Trophoblast cell (in vitro differentiated cells and primary cell): ENCODE measurements at regions not wholly inside any gene's neighbourhood (a gene's known extent, or its start where the extent isn't known, plus 50 kb on each side); places are given as distances from the start of the nearest gene placed in this dataset.

Source experiments
- DNase-seq, 2 donors: peaks; one replicate each; pipeline ENCODE4 v3.0.0-alpha.2; 2016
- H2AFZ ChIP-seq: 2 replicates; pipeline ENCODE4 v1.6.1; 2013; ENCODE audit warnings: low read length, moderate library complexity, mild to moderate bottlenecking; ENCODE audit not compliant: insufficient read depth, poor library complexity
- H2AK5ac ChIP-seq: 2 replicates; pipeline ENCODE4 v1.6.1; 2013; ENCODE audit warnings: mild to moderate bottlenecking, low read length
- H2BK120ac ChIP-seq: 2 replicates; pipeline ENCODE4 v1.6.1; 2013; ENCODE audit warnings: low read length, mild to moderate bottlenecking, moderate library complexity; ENCODE audit not compliant: insufficient read depth, poor library complexity
- H2BK12ac ChIP-seq: 2 replicates; pipeline ENCODE4 v1.6.1; 2013; ENCODE audit warnings: mild to moderate bottlenecking, low read length, moderate library complexity
- H2BK5ac ChIP-seq: 2 replicates; pipeline ENCODE4 v1.6.1; 2013; ENCODE audit warnings: low read length, low read depth, moderate library complexity, mild to moderate bottlenecking; ENCODE audit not compliant: poor library complexity
- H3K14ac ChIP-seq: 2 replicates; pipeline ENCODE4 v1.6.1; 2013; ENCODE audit warnings: mild to moderate bottlenecking, low read length
- H3K18ac ChIP-seq: 2 replicates; pipeline ENCODE4 v1.6.1; 2013; ENCODE audit warnings: mild to moderate bottlenecking, low read length
- H3K23ac ChIP-seq: 2 replicates; pipeline ENCODE4 v1.6.1; 2013; ENCODE audit warnings: low read length
- H3K27ac ChIP-seq: 2 replicates; pipeline ENCODE4 v1.5.1; 2013; ENCODE audit warnings: low read depth, mild to moderate bottlenecking, inconsistent platforms, low read length, moderate library complexity
- H3K27me3 ChIP-seq: 2 replicates; pipeline ENCODE4 v1.6.1; 2013; ENCODE audit warnings: inconsistent platforms, mild to moderate bottlenecking, low read length, moderate library complexity; ENCODE audit not compliant: insufficient read depth
- H3K36me3 ChIP-seq, 2 experiments: 1 replicate in 1 of 2; 2 replicates in 1 of 2; pipeline ENCODE4 v1.6.1; 2013; ENCODE audit warnings: low read length in 2 of 2, mild to moderate bottlenecking in 2 of 2, moderate library complexity in 1 of 2; ENCODE audit not compliant: insufficient read depth in 2 of 2, control insufficient read depth in 1 of 2
- H3K4ac ChIP-seq: 2 replicates; pipeline ENCODE4 v1.6.1; 2013; ENCODE audit warnings: low read depth, mild to moderate bottlenecking, low read length, moderate library complexity
- H3K4me1 ChIP-seq, 2 experiments: 1 replicate in 1 of 2; 2 replicates in 1 of 2; pipeline ENCODE4 v1.6.1; 2013; ENCODE audit warnings: low read length in 2 of 2, mild to moderate bottlenecking in 2 of 2, moderate library complexity in 1 of 2; ENCODE audit not compliant: insufficient read depth in 2 of 2, control insufficient read depth in 1 of 2
- H3K4me2 ChIP-seq: 2 replicates; pipeline ENCODE4 v1.6.1; 2013; ENCODE audit warnings: inconsistent platforms, mild to moderate bottlenecking, low read length, moderate library complexity
- H3K4me3 ChIP-seq: 2 replicates; pipeline ENCODE4 v1.5.1; 2013; ENCODE audit warnings: mild to moderate bottlenecking, low read depth, low read length, inconsistent platforms
- H3K79me1 ChIP-seq: one replicate; pipeline ENCODE4 v1.6.1; 2013; ENCODE audit warnings: low read length
- H3K79me2 ChIP-seq: 2 replicates; pipeline ENCODE4 v1.6.1; 2013; ENCODE audit warnings: low read length, mild to moderate bottlenecking; ENCODE audit not compliant: control insufficient read depth, insufficient read depth, poor library complexity
- H3K9ac ChIP-seq: 2 replicates; pipeline ENCODE4 v1.6.1; 2013; ENCODE audit warnings: mild to moderate bottlenecking, low read length
- H3K9me3 ChIP-seq: 2 replicates; pipeline ENCODE4 v1.6.1; 2013; ENCODE audit warnings: low read depth, mild to moderate bottlenecking, control low read depth, inconsistent platforms, low read length; ENCODE audit not compliant: insufficient read depth
- H4K12ac ChIP-seq: 2 replicates; pipeline ENCODE4 v1.6.1; 2013; ENCODE audit warnings: low read depth, mild to moderate bottlenecking, low read length, moderate library complexity
- H4K8ac ChIP-seq: 2 replicates; pipeline ENCODE4 v1.6.1; 2013; ENCODE audit warnings: low read depth, mild to moderate bottlenecking, low read length, moderate library complexity
- H4K91ac ChIP-seq: one replicate; pipeline ENCODE4 v1.6.1; 2013; ENCODE audit warnings: low read depth, mild to moderate bottlenecking, low read length, moderate library complexity
- WGBS: extraction: QIAGEN DNeasy Blood & Tissue Kit; methylation state at CpG from one replicate; pipeline ENCODE4 v1.1.7; 2013; ENCODE audit warnings: missing lambda C conversion rate; ENCODE audit not compliant: insufficient read length, insufficient coverage; ENCODE audit errors: extremely low coverage; 5-methylcytosine and 5-hydroxymethylcytosine counted together

- Histone ChIP-seq H4K91ac (no peak overlapping the region), H3K79me1 (no peaks in the 10 kb centered on the region), H3K79me2 (no peaks in the 10 kb centered on the region), H2BK12ac (no peak overlapping the region), H3K14ac (no peak overlapping the region), H3K18ac (no peak overlapping the region), H3K9me3 (peaks cover 9% of the 10 kb centered on the region), H3K27me3 (no peaks in the 10 kb centered on the region), H4K8ac (no peak overlapping the region), H2BK120ac (no peak overlapping the region), H3K9ac (no peak overlapping the region), H4K12ac (no peak overlapping the region), H2AFZ (no peak overlapping the region), H3K4ac (no peak overlapping the region), H3K36me3 (no peaks in the 10 kb centered on the region), H3K4me2 (no peak overlapping the region), H2BK5ac (no peak overlapping the region), H3K4me3 (no peak overlapping the region), H3K23ac (no peak overlapping the region), H2AK5ac (no peak overlapping the region), H3K27ac (no peak overlapping the region), H3K4me1 (no peaks in the 10 kb centered on the region)
- DNase-seq: no peak
- no CpG with 5 or more reads among the region's 2 CpGs for WGBS
These were observed 1230.4 kb downstream of the AACS start for GRCh38 chr12:126295652-126296051.

GRCh38 chr12:126309278-126309677 is 1244.0 kb downstream of the AACS start:
- Histone ChIP-seq H3K4me1 (no peaks in the 10 kb centered on the region), H3K4me3 (no peak overlapping the region), H2AFZ (no peak overlapping the region), H2AK5ac (no peak overlapping the region), H3K36me3 (no peaks in the 10 kb centered on the region), H3K23ac (no peak overlapping the region), H3K9ac (no peak overlapping the region), H3K4ac (no peak overlapping the region), H3K79me2 (no peaks in the 10 kb centered on the region), H2BK5ac (no peak overlapping the region), H4K12ac (no peak overlapping the region), H3K27me3 (no peaks in the 10 kb centered on the region), H3K18ac (no peak overlapping the region), H3K4me2 (no peak overlapping the region), H2BK120ac (no peak overlapping the region), H3K9me3 (no peaks in the 10 kb centered on the region), H2BK12ac (no peak overlapping the region), H4K8ac (no peak overlapping the region), H3K27ac (no peak overlapping the region), H3K14ac (no peak overlapping the region), H4K91ac (no peak overlapping the region), H3K79me1 (no peaks in the 10 kb centered on the region)
- no CpG with 5 or more reads among the region's 3 CpGs for WGBS
- no peak for DNase-seq

GRCh38 chr12:126312457-126312856 is 1247.2 kb downstream of the AACS start:
- Histone ChIP-seq H4K12ac (no peak overlapping the region), H4K8ac (no peak overlapping the region), H3K9ac (no peak overlapping the region), H2BK12ac (no peak overlapping the region), H2BK5ac (no peak overlapping the region), H3K79me1 (no peaks in the 10 kb centered on the region), H3K79me2 (no peaks in the 10 kb centered on the region), H4K91ac (no peak overlapping the region), H3K23ac (no peak overlapping the region), H3K4me1 (no peaks in the 10 kb centered on the region), H3K4me3 (no peak overlapping the region), H3K18ac (no peak overlapping the region), H3K36me3 (no peaks in the 10 kb centered on the region), H3K14ac (no peak overlapping the region), H2AK5ac (no peak overlapping the region), H3K27me3 (no peaks in the 10 kb centered on the region), H3K27ac (no peak overlapping the region), H2BK120ac (no peak overlapping the region), H2AFZ (no peak overlapping the region), H3K9me3 (no peaks in the 10 kb centered on the region), H3K4ac (no peak overlapping the region), H3K4me2 (no peak overlapping the region)
- WGBS: no CpG with 5 or more reads among the region's 3 CpGs
- no peak for DNase-seq

DNA sequence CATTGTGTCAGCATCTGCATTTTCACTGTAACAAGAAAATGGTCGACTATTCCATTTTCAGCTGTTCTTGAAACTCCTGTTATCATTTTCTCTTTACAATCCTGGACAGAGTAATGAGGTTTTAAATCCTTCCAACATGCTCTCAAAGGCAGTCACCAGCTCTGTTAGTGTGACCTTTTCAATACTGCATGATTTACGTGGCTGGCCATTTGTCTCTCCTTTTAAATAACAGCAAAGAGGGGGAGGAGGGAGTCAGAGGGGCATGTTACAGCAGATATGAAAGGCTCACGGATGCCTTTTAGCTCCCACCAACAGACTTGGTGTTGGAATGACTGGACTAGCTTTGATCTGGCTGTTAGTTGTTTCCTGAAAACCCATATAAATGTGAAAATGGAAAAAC is 1251.2 kb downstream of the AACS start:
- H3K79me1 ChIP-seq: no peaks in the 10 kb centered on the region
- DNase-seq: no peak
- H3K14ac ChIP-seq: no peak overlapping the region
- H3K18ac ChIP-seq: no peak overlapping the region
- no peaks in the 10 kb centered on the region for H3K36me3 ChIP-seq
- no peak overlapping the region for H3K27ac ChIP-seq
- no peak overlapping the region for H3K4me2 ChIP-seq
- no peak overlapping the region for H2AK5ac ChIP-seq
- no peak overlapping the region for H4K12ac ChIP-seq
- H3K9ac ChIP-seq: no peak overlapping the region
- no peak overlapping the region for H2BK120ac ChIP-seq
- H3K9me3 ChIP-seq: peaks cover 2% of the 10 kb centered on the region
- WGBS: no CpG with 5 or more reads among the region's 3 CpGs
- no peak overlapping the region for H4K8ac ChIP-seq
- H2BK12ac ChIP-seq: no peak overlapping the region
- H4K91ac ChIP-seq: no peak overlapping the region
- H3K4me1 ChIP-seq: no peaks in the 10 kb centered on the region
- H3K27me3 ChIP-seq: no peaks in the 10 kb centered on the region
- no peak overlapping the region for H2BK5ac ChIP-seq
- H3K4me3 ChIP-seq: no peak overlapping the region
- H3K79me2 ChIP-seq: no peaks in the 10 kb centered on the region
- H3K4ac ChIP-seq: no peak overlapping the region
- H3K23ac ChIP-seq: no peak overlapping the region
- H2AFZ ChIP-seq: no peak overlapping the region
